ENCODE measurements at regions not wholly inside any gene's neighbourhood (a gene's known extent, or its start where the extent isn't known, plus 50 kb on each side); places are given as distances from the start of the nearest gene placed in this dataset.

DNA sequence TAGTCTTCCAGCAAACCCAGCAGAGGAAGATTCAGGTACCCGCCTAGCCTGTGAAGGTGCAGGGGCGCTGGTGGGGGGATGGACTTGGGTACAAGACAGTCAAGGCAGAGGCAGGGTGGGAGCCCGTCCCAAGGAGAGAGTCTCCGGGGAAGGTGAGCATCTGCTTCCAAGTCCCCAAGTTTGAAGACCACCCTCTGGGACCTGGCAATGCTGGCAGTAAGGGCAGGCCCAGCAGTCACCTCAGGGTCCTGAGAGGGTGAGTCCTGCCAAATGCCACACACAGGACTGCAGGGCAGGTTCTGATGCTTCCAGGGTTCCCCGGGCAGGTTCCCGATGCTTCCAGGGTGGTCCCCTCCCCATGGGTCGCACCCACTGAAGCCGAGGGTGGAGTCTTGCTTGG lies 261.8 kb upstream of the IRX1 start:
- TF ChIP-seq, protein P1, sequence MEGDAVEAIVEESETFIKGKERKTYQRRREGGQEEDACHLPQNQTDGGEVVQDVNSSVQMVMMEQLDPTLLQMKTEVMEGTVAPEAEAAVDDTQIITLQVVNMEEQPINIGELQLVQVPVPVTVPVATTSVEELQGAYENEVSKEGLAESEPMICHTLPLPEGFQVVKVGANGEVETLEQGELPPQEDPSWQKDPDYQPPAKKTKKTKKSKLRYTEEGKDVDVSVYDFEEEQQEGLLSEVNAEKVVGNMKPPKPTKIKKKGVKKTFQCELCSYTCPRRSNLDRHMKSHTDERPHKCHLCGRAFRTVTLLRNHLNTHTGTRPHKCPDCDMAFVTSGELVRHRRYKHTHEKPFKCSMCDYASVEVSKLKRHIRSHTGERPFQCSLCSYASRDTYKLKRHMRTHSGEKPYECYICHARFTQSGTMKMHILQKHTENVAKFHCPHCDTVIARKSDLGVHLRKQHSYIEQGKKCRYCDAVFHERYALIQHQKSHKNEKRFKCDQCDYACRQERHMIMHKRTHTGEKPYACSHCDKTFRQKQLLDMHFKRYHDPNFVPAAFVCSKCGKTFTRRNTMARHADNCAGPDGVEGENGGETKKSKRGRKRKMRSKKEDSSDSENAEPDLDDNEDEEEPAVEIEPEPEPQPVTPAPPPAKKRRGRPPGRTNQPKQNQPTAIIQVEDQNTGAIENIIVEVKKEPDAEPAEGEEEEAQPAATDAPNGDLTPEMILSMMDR (IDR thresholded peaks at IDR 0.05): no peak
- TF ChIP-seq POLR2A (IDR thresholded peaks at IDR 0.05): no peak

Data from lower leg skin (tissue), 3 donors.